ENCODE measurements at regions not wholly inside any gene's neighbourhood (a gene's known extent, or its start where the extent isn't known, plus 50 kb on each side); places are given as distances from the start of the nearest gene placed in this dataset.

- DNase-seq: no peak
- TF ChIP-seq CTCF (IDR thresholded peaks at IDR 0.05): no peak
- no peak for TF ChIP-seq POLR2A (IDR thresholded peaks at IDR 0.05)
- Histone ChIP-seq H3K4me3 (no peak overlapping the region), H3K4me1 (no peaks in the 10 kb centered on the region), H3K9me3 (peaks cover 0 to 17% (median 0%) of the 10 kb centered on the region in 3 donors), H3K27ac (no peak overlapping the region), H3K27me3 (no peaks in the 10 kb centered on the region), H3K36me3 (no peaks in the 10 kb centered on the region)
- intact Hi-C loops (cut with DNase I): no loop called here
These were observed 113.8 kb upstream of the FAM174A start for GRCh38 chr5:100421360-100421759.

- no peaks in the 10 kb centered on the region for H3K27me3 ChIP-seq
- 30 to 48% methylated on average over 1 of the region's 1 CpG for WGBS, 2 donors
- no peak for DNase-seq
- intact Hi-C loops (cut with DNase I): no loop called here
- H3K9me3 ChIP-seq: no peaks in the 10 kb centered on the region
- no peak overlapping the region for H3K4me3 ChIP-seq
- TF ChIP-seq POLR2A (IDR thresholded peaks at IDR 0.05) (no peak), CTCF (IDR thresholded peaks at IDR 0.05) (no peak)
- no peaks in the 10 kb centered on the region for H3K4me1 ChIP-seq
- H3K36me3 ChIP-seq: no peaks in the 10 kb centered on the region
- H3K27ac ChIP-seq: no peak overlapping the region
These were observed 116.9 kb upstream of the FAM174A start for GRCh38 chr5:100418231-100418630.

- TF ChIP-seq POLR2A (IDR thresholded peaks at IDR 0.05) (no peak), CTCF (IDR thresholded peaks at IDR 0.05) (no peak)
- no peak for DNase-seq
- Histone ChIP-seq H3K9me3 (no peaks in the 10 kb centered on the region), H3K4me3 (no peak overlapping the region), H3K27ac (no peak overlapping the region), H3K27me3 (no peaks in the 10 kb centered on the region), H3K4me1 (no peaks in the 10 kb centered on the region), H3K36me3 (no peaks in the 10 kb centered on the region)
- WGBS, 2 donors: 41 to 46% methylated on average over 3 of the region's 3 CpGs
- intact Hi-C loops (cut with DNase I): no loop called here
These were observed 125.5 kb upstream of the FAM174A start for GRCh38 chr5:100409660-100410151.

GRCh38 chr5:100407053-100407452, 128.1 kb upstream of the FAM174A start:
- H3K4me3 ChIP-seq: no peak overlapping the region
- no peaks in the 10 kb centered on the region for H3K4me1 ChIP-seq
- TF ChIP-seq CTCF (IDR thresholded peaks at IDR 0.05) (no peak), POLR2A (IDR thresholded peaks at IDR 0.05) (no peak)
- H3K36me3 ChIP-seq: no peaks in the 10 kb centered on the region
- WGBS, 2 donors: 89 to 95% methylated on average over 3 of the region's 3 CpGs
- H3K27me3 ChIP-seq: no peaks in the 10 kb centered on the region
- no peak for DNase-seq
- intact Hi-C loops (cut with DNase I): no loop called here
- no peak overlapping the region for H3K27ac ChIP-seq
- H3K9me3 ChIP-seq: no peaks in the 10 kb centered on the region

GRCh38 chr5:100406640-100407039, 128.5 kb upstream of the FAM174A start:
- 53 to 63% methylated on average over 2 of the region's 2 CpGs for WGBS, 2 donors
- H3K27me3 ChIP-seq: no peaks in the 10 kb centered on the region
- H3K4me1 ChIP-seq: no peaks in the 10 kb centered on the region
- intact Hi-C loops (cut with DNase I): no loop called here
- H3K36me3 ChIP-seq: no peaks in the 10 kb centered on the region
- DNase-seq: no peak
- TF ChIP-seq CTCF (IDR thresholded peaks at IDR 0.05): no peak
- no peak overlapping the region for H3K4me3 ChIP-seq
- no peaks in the 10 kb centered on the region for H3K9me3 ChIP-seq
- no peak overlapping the region for H3K27ac ChIP-seq

Measured in esophagus squamous epithelium (tissue), 5 donors.